NOMO-1 treated with DMSO at 0.1 percent for 48 hours (cell line): ENCODE measurements at regions not wholly inside any gene's neighbourhood (a gene's known extent, or its start where the extent isn't known, plus 50 kb on each side); places are given as distances from the start of the nearest gene placed in this dataset.
A peak's percentile ranks its signal among the peaks of the same experiment; 100 is the strongest.

Experiments used
- DNase-seq: peaks from one replicate; lab custom pipeline; 2025; ENCODE audit not compliant: unreplicated experiment; lab: John Stamatoyannopoulos, UW

DNA sequence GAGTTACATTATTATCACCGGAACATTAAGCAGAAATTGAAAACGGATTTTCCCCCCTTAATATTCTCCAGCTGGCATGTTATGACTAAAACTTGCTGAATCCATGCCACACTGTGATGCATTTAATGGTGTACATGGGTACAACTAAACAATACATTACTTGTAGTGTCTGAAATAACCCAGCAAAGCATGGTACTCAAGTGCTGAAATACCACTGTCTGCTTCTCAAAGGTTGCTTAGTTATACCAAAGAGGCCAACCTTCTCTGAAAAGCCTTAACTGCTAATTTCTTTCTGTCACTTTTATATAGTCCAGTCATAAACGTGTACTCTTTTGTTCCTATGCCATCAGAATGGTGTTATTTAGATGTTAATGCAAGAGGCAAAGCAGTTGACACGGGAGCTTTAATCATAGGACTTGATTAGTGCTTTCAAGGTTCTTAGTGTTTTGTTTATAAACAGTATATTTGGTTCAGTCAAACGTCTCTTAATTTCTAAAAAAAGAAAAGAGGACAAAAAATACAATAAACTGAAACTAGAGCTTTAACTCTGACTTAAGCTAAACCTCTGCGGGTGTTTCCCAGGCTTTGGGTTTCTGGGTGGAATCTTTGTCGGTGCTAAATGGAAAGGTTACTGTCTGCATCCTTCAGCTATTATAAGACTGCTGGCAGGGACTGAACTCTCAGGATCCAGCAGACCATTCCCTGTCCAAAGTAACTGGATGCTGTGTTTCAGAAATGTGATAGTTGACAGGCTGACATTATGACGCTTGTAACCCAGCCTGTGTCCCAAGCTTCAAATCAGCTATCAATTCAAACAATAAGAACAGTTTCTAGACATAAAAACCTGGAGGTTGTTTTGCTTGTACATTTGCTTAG, 202.6 kb downstream of the PPP1R3A start:
- no peak for DNase-seq

DNA sequence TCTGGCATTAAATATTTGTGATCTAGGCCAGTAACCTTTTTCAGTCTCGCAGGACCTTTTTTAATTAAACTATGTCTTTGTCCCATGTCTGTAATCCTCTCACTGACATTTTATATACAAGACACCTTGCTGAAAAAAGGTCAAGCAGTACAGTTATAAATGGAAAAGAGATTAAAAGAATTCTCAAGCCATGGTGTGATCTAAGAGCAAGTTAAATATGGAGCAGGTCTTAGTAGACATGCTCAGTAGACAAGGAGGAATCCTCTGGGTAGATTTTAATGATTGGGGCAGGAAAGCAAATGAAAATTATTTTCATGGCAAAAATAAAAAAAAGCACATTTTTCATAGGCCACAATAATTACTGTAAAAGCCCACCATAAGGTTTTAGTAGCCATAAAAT, 203.5 kb downstream of the PPP1R3A start:
- no peak for DNase-seq

DNA sequence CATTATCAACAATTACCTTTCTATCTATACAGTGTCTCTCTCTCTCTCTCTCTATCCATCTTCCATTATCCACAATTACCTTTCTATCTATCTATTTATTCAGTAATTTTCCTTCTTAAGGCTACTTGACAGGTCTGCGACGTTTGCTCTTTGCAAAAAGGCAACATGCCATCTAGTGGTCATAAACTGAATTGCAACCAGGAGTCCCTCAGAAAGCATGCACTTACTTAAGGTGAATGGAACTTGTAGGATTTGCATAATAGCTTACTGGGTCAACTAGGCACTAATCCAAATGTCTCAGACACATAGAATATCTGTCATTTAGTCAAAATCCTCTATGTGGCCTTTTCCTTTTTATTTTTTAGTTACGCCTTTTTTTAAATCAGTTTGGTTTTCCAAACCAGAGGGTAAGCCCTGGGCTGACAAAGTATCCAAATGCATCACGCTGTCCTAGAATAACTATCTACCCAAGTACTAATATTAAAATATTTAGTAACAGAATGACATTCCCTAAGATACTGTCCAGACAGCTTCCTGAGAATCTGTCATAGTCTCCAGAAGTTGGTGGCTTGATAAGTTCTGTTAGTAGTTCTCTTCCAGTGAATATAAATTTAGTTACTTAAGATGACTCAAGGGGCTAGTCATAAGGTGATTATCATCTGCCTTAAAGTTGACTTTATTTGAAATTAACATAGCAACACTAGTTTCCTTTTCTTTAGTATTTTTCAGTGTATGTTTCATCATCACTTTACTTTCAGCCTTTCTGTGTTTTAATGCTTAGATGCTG, 208.3 kb downstream of the PPP1R3A start:
- peak; percentile 25 for DNase-seq

DNA sequence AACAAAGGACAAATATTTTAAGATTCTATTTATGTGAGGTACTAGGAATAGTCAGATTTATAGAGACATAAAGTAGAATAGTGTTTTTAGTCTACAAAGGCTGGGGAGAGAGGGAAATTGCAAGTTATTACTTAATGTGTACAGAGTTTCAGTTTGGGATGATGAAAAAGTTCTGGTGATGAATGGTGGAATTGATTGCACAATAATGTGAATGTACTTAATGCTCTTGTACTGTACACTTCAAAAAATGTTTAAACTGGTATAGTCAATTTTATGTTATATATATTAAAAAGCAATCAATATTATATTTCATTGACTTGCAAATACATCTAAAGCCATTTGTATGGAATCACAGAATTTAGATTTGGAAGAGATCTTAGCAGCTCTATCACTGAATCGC, 213.4 kb downstream of the PPP1R3A start:
- DNase-seq, result no peak

DNA sequence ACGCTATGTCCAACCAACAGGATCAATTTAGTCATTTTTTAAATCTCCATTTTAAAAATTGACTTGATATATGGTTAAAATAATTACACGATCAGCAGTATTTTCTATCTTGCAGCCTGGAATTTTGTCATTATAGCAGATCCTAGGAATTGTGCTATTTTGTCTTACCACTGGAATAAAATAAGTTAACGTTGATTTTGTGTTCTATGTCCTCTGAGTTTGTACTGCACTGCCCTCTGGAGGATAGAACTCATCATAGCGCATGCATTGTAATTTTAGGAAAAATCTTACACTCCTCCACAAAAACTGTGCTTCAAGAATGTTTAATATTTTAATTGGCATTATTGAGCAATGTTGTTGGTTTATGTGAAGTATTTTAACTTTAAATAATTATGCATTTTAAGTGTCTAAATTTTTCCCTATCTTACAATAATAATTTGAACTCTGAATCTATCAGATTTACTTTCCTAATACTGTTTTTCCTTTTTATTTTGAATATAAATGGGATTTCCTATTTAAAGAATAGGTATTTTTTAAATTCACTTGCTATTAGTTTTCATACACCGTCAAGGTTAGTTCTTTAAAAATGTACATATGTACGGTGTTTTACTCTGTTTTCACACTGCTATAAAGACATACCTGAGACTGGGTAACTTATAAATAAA, 220.1 kb downstream of the PPP1R3A start:
- DNase-seq, result peak; percentile 9

DNA sequence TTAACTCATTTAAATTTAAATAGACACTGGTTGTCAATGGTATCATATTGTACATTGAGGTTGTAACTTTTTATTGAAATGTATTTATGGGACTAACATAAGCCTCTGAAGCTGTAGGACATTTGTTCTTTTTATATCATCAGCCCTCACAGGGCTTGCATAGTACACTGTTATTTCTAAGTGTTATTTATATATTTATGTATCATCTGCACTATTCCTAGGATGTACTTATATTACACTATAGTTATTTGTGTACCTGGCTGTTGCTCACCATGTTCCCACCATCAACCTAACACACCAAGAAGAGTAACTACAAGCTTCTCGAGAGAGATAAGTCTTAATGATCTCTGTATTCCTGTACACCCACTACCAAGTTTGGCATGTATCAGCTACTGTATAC, 224.7 kb downstream of the PPP1R3A start:
- no peak for DNase-seq

DNA sequence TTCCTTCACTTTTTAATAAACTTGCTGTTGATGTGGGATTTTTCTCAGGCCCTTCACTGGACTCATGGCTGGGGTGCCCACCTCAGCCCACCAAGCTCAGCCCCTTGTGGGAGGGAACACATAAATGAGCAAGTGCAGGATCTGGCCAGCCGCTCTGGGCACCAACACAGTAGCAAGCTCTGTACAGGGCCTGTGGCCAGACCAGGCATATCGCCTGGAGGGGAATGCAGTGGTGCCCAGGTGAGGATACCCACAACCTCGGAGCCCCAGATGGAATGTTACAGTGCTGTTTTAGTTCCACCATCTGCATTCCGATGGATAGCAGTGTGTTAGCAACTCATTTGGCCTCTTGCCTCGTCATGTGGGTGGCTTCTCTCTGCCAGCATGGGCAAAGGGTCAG, 234.6 kb downstream of the PPP1R3A start:
- no peak for DNase-seq

DNA sequence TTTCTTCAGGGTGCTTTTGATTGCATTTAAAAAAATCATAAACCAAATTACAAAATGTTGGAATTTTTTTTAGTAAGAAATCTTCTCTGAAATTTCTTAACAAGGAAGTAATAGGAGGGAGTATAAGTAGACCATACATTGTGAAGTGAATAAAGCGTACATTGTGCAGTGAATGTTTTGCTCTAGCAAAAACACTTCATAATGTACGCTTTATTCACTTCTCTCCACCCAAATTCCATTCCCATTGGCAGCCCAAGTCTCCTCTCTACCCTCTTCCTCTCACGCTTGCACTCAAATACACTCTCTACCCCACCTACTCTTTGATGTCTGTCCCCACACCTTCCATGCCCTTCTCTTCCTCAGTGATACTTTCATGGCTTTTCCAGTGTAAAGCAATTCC, 241.0 kb downstream of the PPP1R3A start:
- no peak for DNase-seq

DNA sequence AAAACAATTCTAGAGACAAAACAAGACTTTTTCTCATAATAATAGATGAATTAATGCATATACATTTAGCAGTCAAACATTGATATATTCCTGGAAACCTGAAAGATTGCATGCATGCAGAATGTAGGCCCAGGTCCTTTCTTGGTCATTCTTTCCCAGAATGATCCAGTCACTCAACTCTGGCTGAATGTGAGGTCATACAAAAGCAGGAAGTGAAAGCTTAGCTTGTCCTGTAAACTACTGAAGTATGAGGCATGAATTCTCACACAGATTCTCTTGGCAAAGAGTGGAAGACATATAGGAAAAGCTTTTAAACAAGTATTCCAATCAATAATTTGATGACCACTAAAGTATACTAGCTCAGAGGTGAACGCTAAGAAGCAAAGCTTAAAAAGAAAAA, 253.9 kb downstream of the PPP1R3A start:
- peak; percentile 0 for DNase-seq

DNA sequence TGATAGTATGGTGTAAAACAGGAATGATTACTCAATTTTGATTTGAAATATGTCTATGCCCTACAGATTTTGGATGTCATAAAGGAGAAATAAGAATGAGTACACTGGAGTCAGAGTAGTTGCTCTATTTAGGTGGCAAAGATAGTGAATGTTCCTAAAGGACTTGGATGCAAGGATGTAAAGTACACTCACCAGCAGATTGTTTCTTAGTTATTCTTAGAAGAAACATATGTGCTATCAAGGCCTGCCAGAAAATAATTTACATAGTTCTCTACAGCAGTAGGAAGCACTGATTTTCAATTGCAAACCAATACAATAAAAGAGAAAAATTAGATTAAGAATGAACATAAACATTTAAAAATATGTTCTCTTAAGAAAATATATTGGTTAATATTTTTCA, 259.4 kb downstream of the PPP1R3A start:
- no peak for DNase-seq

DNA sequence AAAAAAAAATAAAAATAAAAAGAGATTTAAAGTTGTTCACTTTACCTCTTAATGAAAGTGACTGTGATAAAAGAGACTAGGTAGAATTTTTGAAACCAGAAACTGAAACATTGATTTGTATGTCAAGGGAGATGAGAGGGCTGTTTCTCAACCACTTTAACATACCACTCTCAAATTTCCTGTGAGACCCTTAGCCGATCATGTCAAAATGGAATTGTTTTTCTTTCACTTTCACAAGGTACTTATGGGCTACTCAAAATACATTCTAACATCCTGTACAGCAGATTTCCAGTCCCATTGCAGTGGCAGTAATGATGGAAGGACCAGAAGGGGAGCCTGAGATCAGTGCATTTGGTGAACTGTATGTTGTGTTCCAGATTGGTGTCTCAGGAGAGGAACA, 261.2 kb downstream of the PPP1R3A start:
- no peak for DNase-seq

DNA sequence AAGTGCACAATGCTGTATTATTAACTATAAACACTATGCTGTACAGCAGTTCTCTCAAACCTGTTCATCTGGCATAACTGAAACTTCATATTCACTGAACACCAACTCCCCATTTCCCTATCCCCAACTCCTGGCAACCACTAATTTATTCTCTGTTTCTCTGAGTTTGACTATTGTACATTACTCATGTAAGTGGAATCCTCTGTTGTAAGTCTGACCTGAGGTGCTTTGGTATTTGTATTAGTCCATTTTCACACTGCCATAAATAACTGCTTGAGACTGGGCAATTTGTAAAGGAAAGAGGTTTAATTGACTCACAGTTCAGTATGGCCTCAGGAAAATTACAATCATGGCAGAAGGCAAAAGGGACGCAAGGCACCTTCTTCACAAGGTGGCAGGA, 266.3 kb downstream of the PPP1R3A start:
- no peak for DNase-seq

DNA sequence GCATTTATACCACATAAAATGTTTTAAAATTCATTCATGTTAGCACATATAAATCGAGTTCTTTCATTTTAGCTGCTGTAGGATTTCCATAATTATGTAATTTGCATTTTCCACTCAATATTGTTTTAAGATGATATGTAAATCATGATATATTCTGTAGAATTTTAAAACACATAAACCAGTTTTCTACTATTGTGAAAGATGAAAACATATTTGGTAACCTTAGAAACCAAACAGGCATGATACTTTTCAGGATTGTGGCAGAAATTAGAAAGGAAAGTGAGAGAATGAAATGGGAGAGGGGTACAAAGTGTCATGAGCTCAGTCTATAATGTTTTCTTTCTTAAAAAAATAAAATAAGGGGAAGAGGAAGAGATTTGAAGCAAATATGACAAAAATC, 269.3 kb downstream of the PPP1R3A start:
- DNase-seq, result no peak

DNA sequence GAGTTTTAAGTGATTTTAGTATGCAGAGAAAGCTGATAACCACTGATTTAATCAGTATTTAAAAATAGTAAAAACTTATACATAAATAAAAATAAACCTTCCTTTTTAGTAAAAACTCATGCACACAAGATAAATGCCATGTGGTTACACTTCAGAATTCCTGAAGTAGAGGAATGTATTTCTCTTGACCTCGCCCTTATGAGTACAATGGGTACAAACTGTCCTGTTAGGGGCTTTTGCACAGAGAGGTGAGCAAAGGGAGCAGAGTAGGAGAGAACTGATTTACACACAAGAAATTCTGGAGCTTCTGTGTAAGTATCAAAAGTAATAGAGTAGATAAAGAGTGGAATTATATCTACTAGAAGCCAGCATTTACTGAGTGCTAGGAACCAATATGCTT, 279.6 kb downstream of the PPP1R3A start:
- no peak for DNase-seq

DNA sequence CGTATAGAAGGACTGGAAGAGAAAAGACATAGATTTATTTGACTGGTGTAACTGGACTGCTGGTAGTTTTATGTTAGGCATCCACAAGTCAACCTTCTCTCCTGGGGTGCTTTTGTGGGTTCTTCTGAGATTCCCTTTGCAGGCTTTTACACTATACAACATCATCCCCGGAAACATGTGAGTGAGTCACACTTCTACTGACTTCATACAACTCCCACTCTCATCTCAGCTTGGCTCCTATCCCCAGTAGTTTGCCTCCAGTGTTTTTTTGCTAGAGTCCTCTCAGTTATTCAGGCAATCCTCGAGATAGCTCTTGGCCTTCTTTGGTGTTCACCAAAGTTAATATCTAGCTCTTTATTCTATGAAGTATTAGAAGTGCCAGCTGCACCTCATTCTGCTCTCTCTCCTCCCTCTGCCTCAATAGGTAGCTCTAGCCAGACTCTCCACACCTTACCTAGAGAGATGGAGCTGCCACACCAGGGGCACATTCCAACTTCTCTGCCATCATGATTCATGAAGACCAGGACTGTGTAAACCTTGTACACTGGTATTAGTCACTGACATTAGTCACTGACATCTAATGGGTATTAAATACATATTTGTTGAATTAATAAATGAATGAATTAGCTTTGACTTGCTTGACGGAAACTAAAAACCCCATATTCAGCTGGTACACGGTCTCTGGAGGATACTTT, 281.9 kb downstream of the PPP1R3A start:
- no peak for DNase-seq

DNA sequence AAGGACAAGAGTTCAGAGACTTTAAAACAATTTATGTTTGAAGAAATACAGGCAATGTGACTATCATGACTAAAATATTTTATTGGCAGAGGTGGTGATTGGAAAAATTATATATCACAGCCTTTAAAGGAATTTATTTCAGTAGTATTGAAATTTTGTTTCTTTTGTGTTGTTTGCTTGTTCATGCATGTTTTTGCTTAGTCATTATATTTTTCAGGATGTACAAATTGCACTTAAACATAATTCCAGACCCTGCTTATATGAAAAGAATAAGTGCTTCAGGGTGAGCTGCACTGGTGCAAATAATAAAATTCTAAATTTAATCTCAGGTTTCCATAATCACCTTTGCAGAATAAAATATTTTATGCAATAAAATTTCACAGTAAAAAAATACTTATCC, 283.3 kb downstream of the PPP1R3A start:
- no peak for DNase-seq

DNA sequence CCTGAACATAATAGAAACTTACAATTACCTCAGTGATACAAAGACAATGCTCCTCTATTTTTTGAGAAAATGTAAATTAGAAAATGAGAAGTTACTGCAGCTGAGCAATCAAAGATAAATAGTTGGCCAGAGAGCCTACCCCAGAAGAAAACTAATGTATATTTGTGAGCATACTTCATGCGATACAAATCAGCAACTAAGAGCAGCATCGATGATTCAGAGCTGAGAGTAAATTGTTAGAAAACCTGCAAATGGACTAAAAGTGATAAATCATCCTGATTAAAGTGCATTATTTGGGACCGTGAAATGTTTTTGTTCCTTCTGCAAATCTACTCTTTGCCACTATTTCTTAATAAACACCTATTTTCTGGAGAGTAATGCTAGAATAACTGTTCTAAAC, 285.7 kb downstream of the PPP1R3A start:
- no peak for DNase-seq

DNA sequence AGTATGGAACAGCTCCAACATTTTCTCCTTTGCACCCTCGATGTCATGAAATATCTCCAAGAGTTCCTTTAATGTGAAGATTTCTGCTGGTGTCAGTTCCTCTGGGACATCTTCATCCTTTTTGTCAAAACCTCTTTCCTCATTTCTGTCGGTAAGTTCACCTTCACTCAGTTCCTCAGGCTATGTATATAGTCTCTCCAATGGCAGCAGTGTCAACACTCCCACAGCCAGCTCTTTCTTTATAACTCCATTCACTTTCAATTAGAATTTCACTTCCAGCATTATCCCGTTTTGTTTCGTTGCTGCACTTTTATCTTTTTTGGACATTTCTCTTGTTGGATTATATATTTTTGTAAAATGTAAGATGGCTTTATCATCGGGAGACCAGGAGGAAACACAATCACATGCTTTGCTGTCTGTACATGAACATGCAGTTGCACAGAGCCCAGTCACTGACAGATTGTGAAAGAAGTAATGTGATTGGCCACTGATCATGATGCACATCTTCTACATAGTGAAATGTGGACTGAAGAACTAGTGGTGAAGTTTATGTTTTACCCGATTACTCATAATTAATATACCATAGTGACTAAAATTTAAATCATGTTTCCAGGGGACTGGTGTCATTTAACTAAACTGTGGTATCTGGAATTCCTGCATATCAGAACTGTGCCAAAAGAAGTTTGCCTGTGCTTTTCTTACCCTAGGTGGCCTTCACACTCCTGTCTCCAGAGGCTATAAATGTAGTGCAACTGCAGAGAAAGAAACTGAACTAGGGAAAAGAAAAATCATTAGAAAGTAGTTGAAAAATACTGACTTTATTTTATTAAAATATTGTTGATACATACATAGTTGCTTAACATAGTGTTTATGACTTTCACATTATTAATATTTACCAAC, 289.6 kb downstream of the PPP1R3A start:
- DNase-seq, result no peak

DNA sequence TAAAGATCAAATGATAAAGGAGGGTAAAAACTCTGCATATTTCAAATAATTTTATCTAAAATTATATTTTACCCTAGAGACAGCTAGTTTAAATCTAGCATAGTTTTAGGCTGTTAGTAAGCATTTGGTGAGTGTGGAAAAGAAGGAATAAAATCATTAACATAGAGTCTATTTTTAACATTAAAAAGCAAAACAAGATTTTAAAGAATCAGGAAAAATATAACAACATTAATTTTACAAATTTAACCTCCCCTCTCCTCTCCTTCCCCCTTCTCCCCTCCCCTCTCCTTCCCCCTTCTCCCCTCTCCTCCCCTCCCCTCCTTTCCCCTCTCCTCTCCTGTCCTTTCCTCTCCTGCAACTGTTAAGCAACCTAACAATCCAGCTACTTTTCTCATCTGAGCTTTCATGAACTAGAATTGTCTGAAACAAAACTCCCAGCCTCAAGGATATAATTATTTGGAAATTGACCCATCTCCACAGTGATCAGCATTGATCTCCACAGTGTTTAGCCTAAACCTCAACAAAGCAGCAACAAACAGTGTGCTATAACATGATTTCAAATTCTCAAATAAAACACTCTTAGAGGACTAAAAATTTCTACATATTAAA, 293.2 kb downstream of the PPP1R3A start:
- no peak for DNase-seq

DNA sequence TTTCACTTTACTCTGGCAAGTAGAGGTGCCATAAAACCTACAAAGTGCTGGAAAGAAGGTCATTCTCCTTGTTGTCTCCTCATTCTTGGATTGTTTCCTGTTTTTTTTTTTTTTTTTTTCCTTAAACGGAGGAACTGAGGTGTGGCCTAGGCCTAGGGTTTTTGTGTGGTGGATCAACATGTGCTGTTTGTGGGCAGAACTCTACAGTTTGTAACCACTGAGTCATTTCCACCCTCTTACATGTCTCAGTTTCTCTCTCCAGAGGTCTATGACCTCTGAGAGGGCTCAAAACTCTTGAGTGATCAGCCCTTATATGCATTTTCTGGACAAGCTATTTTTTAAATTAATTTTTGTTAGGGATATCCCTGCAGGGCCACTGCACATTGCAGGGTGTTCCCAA, 296.0 kb downstream of the PPP1R3A start:
- DNase-seq, result no peak
